ENCODE measurements at regions not wholly inside any gene's neighbourhood (a gene's known extent, or its start where the extent isn't known, plus 50 kb on each side); places are given as distances from the start of the nearest gene placed in this dataset.

DNA sequence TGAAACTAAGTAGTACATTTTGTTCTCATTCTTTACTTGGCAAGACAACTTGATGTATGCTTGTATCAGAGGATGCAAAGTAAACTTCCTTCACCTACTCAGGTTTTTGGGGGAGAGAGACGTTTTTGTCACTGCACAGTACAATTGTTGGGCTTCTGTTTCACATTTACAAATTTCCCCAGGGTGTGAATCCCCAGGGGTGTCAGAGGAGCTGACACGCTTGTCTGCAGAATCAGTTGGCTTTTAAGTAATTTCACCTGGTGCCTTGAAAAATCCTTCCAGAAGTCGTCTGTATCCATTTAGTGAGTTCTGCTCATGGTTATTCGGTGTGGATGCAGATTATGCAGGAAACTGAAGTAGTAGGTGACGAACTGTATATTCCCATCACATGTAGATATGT, 1227.7 kb upstream of the CELF2 start:
- TF ChIP-seq, protein P1, sequence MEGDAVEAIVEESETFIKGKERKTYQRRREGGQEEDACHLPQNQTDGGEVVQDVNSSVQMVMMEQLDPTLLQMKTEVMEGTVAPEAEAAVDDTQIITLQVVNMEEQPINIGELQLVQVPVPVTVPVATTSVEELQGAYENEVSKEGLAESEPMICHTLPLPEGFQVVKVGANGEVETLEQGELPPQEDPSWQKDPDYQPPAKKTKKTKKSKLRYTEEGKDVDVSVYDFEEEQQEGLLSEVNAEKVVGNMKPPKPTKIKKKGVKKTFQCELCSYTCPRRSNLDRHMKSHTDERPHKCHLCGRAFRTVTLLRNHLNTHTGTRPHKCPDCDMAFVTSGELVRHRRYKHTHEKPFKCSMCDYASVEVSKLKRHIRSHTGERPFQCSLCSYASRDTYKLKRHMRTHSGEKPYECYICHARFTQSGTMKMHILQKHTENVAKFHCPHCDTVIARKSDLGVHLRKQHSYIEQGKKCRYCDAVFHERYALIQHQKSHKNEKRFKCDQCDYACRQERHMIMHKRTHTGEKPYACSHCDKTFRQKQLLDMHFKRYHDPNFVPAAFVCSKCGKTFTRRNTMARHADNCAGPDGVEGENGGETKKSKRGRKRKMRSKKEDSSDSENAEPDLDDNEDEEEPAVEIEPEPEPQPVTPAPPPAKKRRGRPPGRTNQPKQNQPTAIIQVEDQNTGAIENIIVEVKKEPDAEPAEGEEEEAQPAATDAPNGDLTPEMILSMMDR (IDR thresholded peaks at IDR 0.05; ENCODE audit: borderline replicate concordance, insufficient read depth, low read depth, low read length), result no peak

DNA sequence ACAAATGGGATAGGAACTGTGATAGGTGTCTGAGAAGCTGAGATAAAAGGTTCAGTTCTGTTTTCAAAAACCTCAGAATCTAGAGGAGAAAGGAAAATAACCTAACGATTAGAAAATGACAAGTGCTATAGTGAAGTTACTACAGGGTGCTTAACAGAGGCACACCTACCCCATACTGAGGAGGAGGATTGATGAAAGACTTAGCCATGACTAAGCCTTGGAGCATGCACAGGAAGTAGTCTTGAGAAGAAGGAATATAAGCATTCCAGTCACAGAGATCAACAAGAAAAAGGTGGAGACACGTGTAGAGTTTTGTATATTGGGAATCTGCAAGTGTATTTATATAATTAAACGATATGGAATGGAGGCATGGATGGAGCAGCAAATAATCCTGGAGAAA, 1225.5 kb upstream of the CELF2 start:
- TF ChIP-seq, protein P1 (IDR thresholded peaks at IDR 0.05; ENCODE audit: borderline replicate concordance, insufficient read depth, low read depth, low read length), result no peak
- no peak overlapping the region for H3K4me3 ChIP-seq (ENCODE audit: low read depth, low read length)

More for the DNA sequence above, 1227.7 kb upstream of the CELF2 start:
- H3K4me3 ChIP-seq (ENCODE audit: low read depth, low read length), result no peak overlapping the region

DNA sequence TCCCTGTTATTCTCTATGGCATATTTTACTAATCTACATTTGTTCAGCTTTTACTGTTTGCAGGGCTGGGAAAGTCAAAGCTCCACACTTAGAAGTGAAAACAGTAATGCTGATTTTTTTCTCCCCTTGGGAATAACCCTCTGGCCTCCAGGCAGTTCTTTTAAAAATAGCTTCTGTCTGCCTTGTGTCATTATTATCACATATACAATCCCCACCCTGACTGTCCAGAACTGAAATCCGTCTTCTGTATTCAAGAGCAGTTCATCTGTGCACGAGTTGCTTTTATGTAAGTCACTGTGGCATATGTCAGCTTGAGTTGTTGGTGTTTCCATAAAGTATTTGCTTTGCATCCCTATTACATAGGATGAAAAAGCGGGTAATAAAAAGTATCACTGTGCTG, 1221.1 kb upstream of the CELF2 start:
- no peak overlapping the region for H3K4me3 ChIP-seq (ENCODE audit: low read depth, low read length)

DNA sequence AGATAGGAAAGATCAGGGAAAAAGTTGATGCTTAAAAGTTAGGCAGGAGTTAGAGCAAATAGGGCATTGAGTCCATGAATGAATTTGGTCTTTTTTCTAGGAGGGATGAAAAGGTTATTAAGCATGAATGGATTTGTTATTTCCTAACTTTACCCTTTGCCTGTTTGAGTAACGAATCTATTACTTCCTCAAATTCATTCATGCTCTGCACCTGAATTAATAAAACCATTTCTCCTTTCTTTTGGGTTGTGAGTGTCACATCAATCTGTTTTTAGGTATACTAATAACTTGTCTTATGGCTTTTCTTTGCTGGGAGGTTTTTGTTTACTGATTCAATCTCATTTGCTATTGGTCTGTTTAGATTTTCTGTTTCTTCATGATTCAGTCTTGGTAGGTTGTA, 1217.7 kb upstream of the CELF2 start:
- TF ChIP-seq, protein P1 (IDR thresholded peaks at IDR 0.05; ENCODE audit: borderline replicate concordance, insufficient read depth, low read depth, low read length), result no peak
- H3K4me3 ChIP-seq (ENCODE audit: low read depth, low read length), result no peak overlapping the region

More for the DNA sequence above, 1221.1 kb upstream of the CELF2 start:
- TF ChIP-seq, protein P1 (IDR thresholded peaks at IDR 0.05; ENCODE audit: borderline replicate concordance, insufficient read depth, low read depth, low read length), result no peak

DNA sequence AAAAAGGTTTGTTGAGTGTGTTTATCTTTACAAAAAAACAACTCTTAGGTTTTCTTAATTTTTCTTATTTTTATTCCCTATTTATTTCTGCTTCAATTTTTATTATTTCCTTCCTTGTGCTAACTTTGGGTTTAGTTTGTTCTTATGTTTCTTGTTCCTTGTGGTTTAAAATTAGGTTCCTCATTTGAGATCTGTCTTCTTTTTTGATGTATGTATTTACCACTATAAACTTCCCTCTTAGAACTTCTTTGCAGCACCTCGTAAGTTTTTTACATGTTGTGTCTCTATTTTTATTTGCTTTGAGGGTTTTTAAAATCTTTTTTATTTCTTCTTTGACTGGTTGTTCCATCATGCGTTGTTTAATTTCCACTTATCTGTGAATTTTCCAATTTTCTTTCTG, 1217.1 kb upstream of the CELF2 start:
- no peak overlapping the region for H3K4me3 ChIP-seq (ENCODE audit: low read depth, low read length)
- TF ChIP-seq, protein P1 (IDR thresholded peaks at IDR 0.05; ENCODE audit: borderline replicate concordance, insufficient read depth, low read depth, low read length), result no peak

DNA sequence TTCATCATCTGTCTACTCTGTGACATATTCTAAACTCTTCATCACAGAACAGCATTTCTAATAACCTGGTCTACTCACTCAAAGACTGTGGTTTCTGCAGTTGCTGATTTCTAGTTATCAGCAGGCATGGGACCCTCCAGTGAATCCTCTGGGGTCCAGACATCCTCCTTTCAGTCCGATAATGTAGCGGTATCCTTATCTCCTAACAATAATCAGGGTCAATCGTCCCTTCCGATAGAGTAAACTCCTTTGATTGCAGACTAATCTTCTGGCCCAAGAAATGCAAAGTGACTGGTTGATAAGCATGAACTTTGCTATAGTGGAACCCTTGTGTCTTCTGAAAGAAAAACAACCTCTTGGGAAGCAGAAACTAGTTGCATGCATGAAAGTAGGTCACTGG, 1209.8 kb upstream of the CELF2 start:
- H3K4me3 ChIP-seq (ENCODE audit: low read depth, low read length), result no peak overlapping the region
- TF ChIP-seq, protein P1 (IDR thresholded peaks at IDR 0.05; ENCODE audit: borderline replicate concordance, insufficient read depth, low read depth, low read length), result no peak

DNA sequence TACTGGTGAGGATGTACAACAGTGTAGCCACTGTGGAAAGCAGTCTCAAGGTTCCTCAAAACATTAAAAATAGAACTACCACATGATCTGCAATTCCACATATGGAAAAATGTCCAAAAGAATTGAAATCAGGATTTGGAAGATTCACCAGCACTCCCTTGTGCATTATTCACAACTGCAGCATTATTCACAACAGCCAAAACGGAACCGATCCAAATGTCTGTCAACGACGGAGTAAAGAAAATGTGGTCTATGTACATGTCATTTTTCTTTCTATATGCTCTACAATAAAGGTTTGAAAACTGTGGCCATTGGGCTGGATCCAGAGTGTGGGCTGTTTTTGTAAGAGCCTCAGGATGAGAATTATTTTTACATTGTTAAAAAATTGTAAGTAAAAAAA, 1206.1 kb upstream of the CELF2 start:
- H3K4me3 ChIP-seq (ENCODE audit: low read depth, low read length), result no peak overlapping the region

More for the DNA sequence above, 1206.1 kb upstream of the CELF2 start:
- TF ChIP-seq, protein P1 (IDR thresholded peaks at IDR 0.05; ENCODE audit: borderline replicate concordance, insufficient read depth, low read depth, low read length), result no peak

All from GM12875 (cell line).